ENCODE measurements at regions not wholly inside any gene's neighbourhood (a gene's known extent, or its start where the extent isn't known, plus 50 kb on each side); places are given as distances from the start of the nearest gene placed in this dataset.

- ChIA-PET POLR2A (no interaction called here), CTCF (no interaction called here)
- H3K27ac Mint-ChIP-seq = no peak overlapping the region
- intact Hi-C loops (cut with DNase I, micrococcal nuclease) = no loop called here
- H3K27me3 Mint-ChIP-seq = peaks cover 29% of the 10 kb centered on the region
- Histone ChIP-seq H3K4me1 (ENCODE audit: insufficient read depth, low read length) (no peaks in the 10 kb centered on the region), H3K27ac (ENCODE audit: low read depth in 1 of 2, low read length in 2 of 2) (no peak overlapping the region), H3K36me3 (ENCODE audit: insufficient read depth, low read length) (no peaks in the 10 kb centered on the region), H3K9me3 (ENCODE audit: control insufficient read depth in 1 of 2, insufficient read depth in 1 of 2, low read length in 2 of 2) (peaks cover 0 to 13% of the 10 kb centered on the region in 2 experiments), H3K4me3 (ENCODE audit: low read length) (no peak overlapping the region), H3K27me3 (ENCODE audit: control insufficient read depth in 1 of 2, insufficient read depth in 2 of 2, low read length in 2 of 2) (peaks cover 4 to 10% of the 10 kb centered on the region in 2 experiments)
- DNase-seq (no peak), ATAC-seq (ENCODE audit: poor library complexity) (no peak)
- TF ChIP-seq CTCF (IDR thresholded peaks at IDR 0.05) = no peak
- no peaks in the 10 kb centered on the region for H3K36me3 Mint-ChIP-seq (ENCODE audit: low read depth)
- no peak overlapping the region for H3K4me3 Mint-ChIP-seq
- no peaks in the 10 kb centered on the region for H3K4me1 Mint-ChIP-seq (ENCODE audit: low read depth)
- H3K9me3 Mint-ChIP-seq = no peaks in the 10 kb centered on the region
Measured at GRCh38 chr2:236642125-236642524, 72.5 kb downstream of the ACKR3 start.

GRCh38 chr2:236642584-236643291, 73.1 kb downstream of the ACKR3 start:
- intact Hi-C loops (cut with DNase I, micrococcal nuclease) = no loop called here
- no peaks in the 10 kb centered on the region for H3K4me1 Mint-ChIP-seq (ENCODE audit: low read depth)
- H3K27me3 ChIP-seq (ENCODE audit: control insufficient read depth in 1 of 2, insufficient read depth in 2 of 2, low read length in 2 of 2) = peaks cover 4 to 10% of the 10 kb centered on the region in 2 experiments
- no peaks in the 10 kb centered on the region for H3K36me3 ChIP-seq (ENCODE audit: insufficient read depth, low read length)
- H3K9me3 ChIP-seq (ENCODE audit: control insufficient read depth in 1 of 2, insufficient read depth in 1 of 2, low read length in 2 of 2) = peaks cover 0 to 13% of the 10 kb centered on the region in 2 experiments
- CTCF ChIA-PET = no interaction called here
- DNase-seq = no peak
- POLR2A ChIA-PET = no interaction called here
- no peak for ATAC-seq (ENCODE audit: poor library complexity)
- H3K27me3 Mint-ChIP-seq = peaks cover 29% of the 10 kb centered on the region
- no peak overlapping the region for H3K4me3 ChIP-seq (ENCODE audit: low read length)
- no peaks in the 10 kb centered on the region for H3K4me1 ChIP-seq (ENCODE audit: insufficient read depth, low read length)
- no peak overlapping the region for H3K27ac Mint-ChIP-seq
- TF ChIP-seq CTCF (IDR thresholded peaks at IDR 0.05) = no peak
- no peaks in the 10 kb centered on the region for H3K9me3 Mint-ChIP-seq
- no peak overlapping the region for H3K27ac ChIP-seq (ENCODE audit: low read depth in 1 of 2, low read length in 2 of 2)
- H3K36me3 Mint-ChIP-seq (ENCODE audit: low read depth) = no peaks in the 10 kb centered on the region
- H3K4me3 Mint-ChIP-seq = no peak overlapping the region

GRCh38 chr2:236643480-236643879, 73.9 kb downstream of the ACKR3 start:
- Mint-ChIP-seq H3K27me3 (peaks cover 29% of the 10 kb centered on the region), H3K36me3 (ENCODE audit: low read depth) (no peaks in the 10 kb centered on the region), H3K27ac (no peak overlapping the region), H3K4me1 (ENCODE audit: low read depth) (no peaks in the 10 kb centered on the region), H3K4me3 (no peak overlapping the region), H3K9me3 (no peaks in the 10 kb centered on the region)
- Histone ChIP-seq H3K36me3 (ENCODE audit: insufficient read depth, low read length) (no peaks in the 10 kb centered on the region), H3K9me3 (ENCODE audit: control insufficient read depth in 1 of 2, insufficient read depth in 1 of 2, low read length in 2 of 2) (peaks cover 0 to 13% of the 10 kb centered on the region in 2 experiments), H3K27ac (ENCODE audit: low read depth in 1 of 2, low read length in 2 of 2) (no peak overlapping the region), H3K4me1 (ENCODE audit: insufficient read depth, low read length) (no peaks in the 10 kb centered on the region), H3K27me3 (ENCODE audit: control insufficient read depth in 1 of 2, insufficient read depth in 2 of 2, low read length in 2 of 2) (peaks cover 4 to 10% of the 10 kb centered on the region in 2 experiments), H3K4me3 (ENCODE audit: low read length) (no peak overlapping the region)
- ChIA-PET CTCF (no interaction called here), POLR2A (no interaction called here)
- intact Hi-C loops (cut with DNase I, micrococcal nuclease) = no loop called here
- no peak for TF ChIP-seq CTCF (IDR thresholded peaks at IDR 0.05)
- no peak for DNase-seq
- ATAC-seq (ENCODE audit: poor library complexity) = no peak

Measured in CD4-positive, alpha-beta T cell (primary cell).